ENCODE measurements at regions not wholly inside any gene's neighbourhood (a gene's known extent, or its start where the extent isn't known, plus 50 kb on each side); places are given as distances from the start of the nearest gene placed in this dataset.
"Not testable (repeated sequence)": the region's sequence is repeated elsewhere in the genome, so short reads cannot be mapped to it uniquely, and the experiment has no call there.

DNA sequence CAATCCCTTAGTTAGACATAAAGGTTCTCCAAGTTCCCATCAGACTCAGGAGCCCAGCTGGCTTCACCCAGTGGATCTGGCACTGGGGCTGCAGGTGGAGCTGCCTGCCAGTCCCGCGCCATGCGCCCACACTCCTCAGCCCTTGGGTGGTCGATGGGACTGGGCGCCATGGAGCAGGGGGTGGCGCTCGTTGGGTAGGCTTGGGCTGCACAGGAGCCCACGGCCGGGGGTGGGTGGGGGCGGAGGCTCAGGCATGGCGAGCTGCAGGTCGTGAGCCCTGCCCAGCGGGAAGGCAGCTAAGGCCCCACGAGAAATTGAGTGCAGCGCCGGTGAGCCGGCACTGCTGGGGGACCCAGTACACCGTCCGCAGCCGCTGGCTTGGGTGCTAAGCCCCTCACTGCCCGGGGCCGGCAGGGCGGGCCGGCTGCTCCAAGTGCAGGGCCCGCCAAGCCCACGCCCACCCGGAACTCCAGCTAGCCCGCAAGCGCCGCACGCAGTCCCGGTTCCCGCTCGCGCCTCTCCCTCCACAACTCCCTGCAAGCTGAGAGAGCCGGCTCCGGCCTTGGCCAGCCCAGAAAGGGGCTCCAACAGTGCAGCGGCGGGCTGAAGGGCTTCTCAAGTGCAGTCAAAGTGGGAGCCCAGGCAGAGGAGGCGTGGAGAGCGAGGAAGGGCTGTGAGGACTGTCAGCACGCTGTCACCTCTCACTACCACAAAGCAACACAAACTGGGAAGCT lies 584.3 kb upstream of the COBL start:
- DNase-seq (ENCODE audit: low read depth); in situ Hi-C loops (cut with HindIII; ENCODE audit: low pct_unique_long_range_greater_than_20kb, low sequenced_read_pairs): not testable (repeated sequence)

DNA sequence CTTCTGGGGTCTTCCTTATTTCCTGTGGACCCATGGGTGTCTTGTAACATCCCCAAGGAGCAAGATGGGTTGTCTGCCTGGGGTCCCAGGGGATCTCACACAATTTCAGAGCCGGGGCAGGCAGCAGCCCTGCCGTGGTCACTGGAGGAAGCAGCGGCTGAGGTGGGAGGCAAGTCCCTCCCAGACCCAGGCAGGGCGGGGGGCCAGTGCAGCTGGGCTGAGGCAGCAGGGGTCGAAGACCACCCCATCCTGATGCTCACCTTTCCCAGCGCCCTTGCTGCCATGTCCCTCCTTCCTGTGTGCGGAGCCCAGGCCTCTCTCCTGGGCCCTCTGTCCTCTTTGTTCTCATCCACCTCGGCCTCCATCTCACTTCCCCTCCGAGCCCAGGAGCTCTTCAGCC lies 583.0 kb upstream of the COBL start:
- in situ Hi-C loops (cut with HindIII; ENCODE audit: low pct_unique_long_range_greater_than_20kb, low sequenced_read_pairs): no loop called here
- no peak for DNase-seq (ENCODE audit: low read depth)

DNA sequence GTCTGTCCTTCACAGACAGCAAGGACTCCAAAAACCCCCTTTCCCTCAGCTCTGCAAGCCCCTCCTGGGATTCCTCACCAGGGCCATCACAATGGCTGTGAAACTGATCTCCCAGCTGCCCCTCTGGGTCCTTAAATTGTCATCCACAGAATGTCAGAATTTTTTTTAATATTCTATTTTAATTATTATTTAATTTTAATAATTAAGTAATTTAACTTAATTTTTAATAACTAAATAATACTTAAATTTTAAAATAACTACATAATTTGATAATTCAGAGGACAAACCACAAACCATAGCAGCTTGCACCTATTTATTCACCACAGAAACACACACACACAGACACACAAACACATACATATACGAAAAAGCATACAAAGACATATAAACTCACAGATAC lies 565.8 kb upstream of the COBL start:
- DNase-seq (ENCODE audit: low read depth): no peak
- in situ Hi-C loops (cut with HindIII; ENCODE audit: low pct_unique_long_range_greater_than_20kb, low sequenced_read_pairs): no loop called here

DNA sequence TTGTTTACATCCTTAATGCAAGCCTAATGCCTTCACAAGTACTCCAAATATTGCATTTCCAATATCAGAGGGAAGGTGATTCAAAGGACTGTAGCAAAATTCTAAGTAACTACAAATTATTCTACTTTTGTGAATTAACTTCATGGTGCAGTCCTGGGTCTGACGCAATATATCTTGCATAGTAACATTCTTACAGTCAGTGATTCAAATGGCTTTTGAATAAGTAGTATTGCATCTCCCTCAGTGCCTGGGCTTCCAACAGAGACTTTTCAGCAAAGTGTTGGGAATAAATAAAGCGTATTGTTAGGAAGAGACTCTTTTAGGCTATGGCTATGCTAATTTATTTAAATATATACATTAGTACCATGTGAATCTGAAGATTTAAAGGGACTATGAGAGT lies 564.7 kb upstream of the COBL start:
- in situ Hi-C loops (cut with HindIII; ENCODE audit: low pct_unique_long_range_greater_than_20kb, low sequenced_read_pairs): no loop called here
- no peak for DNase-seq (ENCODE audit: low read depth)

DNA sequence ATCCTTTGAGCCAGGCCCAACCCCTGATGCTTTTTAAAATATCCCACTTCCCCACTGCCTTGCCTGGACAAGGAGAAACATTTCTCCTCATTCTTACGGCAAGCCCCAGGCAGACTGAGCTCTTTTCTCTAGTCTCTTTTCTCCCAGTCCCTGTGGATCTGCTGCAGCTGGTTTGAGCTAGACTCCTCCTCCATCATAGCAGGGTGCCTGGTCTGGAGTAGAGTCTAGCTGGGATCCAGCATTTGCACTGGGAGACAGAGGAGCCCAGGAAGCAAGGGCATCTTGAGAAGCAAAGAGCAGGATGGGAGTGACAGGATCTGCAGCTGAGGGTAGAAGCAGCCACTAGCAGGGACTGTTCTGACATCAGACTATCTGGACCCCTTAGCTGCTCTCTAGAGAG lies 562.3 kb upstream of the COBL start:
- in situ Hi-C loops (cut with HindIII; ENCODE audit: low pct_unique_long_range_greater_than_20kb, low sequenced_read_pairs): no loop called here
- no peak for DNase-seq (ENCODE audit: low read depth)

DNA sequence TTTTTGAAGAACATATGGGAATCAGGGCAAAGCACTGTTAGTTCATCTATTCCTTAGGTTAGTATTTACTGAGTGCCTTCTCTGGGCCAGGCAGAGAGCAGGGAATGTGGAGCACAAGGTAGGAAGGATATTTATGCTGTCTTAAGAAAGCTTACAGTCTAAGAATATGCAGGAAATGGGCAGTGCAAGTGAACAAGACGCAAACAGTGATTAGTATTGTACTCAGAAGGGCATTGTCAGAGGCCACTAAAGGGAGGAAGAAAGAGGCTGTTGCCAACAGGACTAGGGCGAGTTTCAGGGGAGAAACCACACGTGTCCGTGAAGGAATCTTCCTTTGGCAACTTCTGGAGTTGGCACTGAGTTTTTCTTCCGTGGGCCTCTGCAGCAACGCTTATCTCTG lies 552.8 kb upstream of the COBL start:
- in situ Hi-C loops (cut with HindIII; ENCODE audit: low pct_unique_long_range_greater_than_20kb, low sequenced_read_pairs): no loop called here
- no peak for DNase-seq (ENCODE audit: low read depth)

DNA sequence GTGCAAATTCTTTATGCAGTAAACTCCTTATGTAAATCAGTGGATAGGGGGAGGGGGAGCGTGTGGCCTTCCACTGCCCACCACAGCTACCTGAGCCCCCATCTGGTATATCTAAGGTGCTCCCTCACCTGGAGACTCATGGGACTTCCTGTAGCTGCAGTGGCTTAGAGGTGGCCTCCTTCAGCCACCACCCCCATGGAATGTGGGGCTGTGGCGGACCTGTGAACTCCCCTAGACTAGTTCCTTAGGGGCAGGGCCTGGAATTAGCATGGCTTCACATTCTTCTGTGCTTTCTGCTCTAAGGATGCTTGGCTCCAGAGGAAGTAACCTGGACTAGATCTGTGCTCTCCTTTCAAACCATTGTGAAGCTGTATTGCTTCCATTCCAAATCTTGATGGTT lies 550.5 kb upstream of the COBL start:
- in situ Hi-C loops (cut with HindIII; ENCODE audit: low pct_unique_long_range_greater_than_20kb, low sequenced_read_pairs): no loop called here
- no peak for DNase-seq (ENCODE audit: low read depth)

GRCh38 chr7:51860305-51860704 lies 543.7 kb upstream of the COBL start:
- DNase-seq (ENCODE audit: low read depth): no peak
- in situ Hi-C loops (cut with HindIII; ENCODE audit: low pct_unique_long_range_greater_than_20kb, low sequenced_read_pairs): no loop called here

DNA sequence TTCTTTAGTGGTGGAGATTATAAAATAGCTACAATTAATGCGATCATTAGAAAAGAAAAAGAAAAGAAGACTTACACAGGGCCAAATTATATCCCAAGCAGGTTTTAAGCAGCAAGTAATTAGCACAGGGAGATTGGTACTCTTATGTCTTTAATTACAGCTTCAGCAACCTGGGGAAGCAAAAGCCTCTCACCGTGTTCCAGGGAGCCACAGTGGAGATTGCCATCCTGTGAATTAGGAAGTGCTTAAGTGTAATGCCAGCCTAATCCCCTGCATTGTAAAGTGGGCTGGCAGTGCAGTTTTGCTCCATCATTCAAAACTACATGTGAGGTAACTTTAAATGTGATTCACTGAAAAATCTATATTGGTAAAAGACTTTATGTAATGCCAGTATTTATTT lies 533.5 kb upstream of the COBL start:
- in situ Hi-C loops (cut with HindIII; ENCODE audit: low pct_unique_long_range_greater_than_20kb, low sequenced_read_pairs): no loop called here
- no peak for DNase-seq (ENCODE audit: low read depth)

- in situ Hi-C loops (cut with HindIII; ENCODE audit: low pct_unique_long_range_greater_than_20kb, low sequenced_read_pairs): no loop called here
These were observed 531.0 kb upstream of the COBL start for GRCh38 chr7:51847461-51848134.

GRCh38 chr7:51839130-51839529 lies 522.5 kb upstream of the COBL start:
- DNase-seq (ENCODE audit: low read depth); in situ Hi-C loops (cut with HindIII; ENCODE audit: low pct_unique_long_range_greater_than_20kb, low sequenced_read_pairs): not testable (repeated sequence)

More at GRCh38 chr7:51847461-51848134, 531.0 kb upstream of the COBL start:
- DNase-seq (ENCODE audit: low read depth): peak; percentile 6

DNA sequence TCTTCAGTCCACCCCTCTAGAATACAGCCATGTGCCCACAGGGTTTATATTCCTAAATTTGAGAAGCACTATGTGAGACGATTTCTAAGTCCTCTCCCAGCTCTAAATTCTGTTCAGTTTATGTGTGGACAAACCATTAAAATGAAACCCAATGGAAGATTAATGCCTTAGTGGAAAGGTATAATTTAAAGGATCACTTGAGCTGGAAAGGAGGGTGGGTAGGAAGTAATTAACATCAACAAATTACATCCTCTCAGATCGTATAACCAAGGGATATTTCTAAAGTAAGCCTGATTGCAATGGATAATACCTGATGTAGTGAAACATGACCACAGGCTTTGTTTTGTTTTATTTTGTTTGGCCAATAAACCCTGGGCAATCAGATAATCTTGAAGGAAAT lies 511.0 kb upstream of the COBL start:
- in situ Hi-C loops (cut with HindIII; ENCODE audit: low pct_unique_long_range_greater_than_20kb, low sequenced_read_pairs): no loop called here
- no peak for DNase-seq (ENCODE audit: low read depth)

- DNase-seq (ENCODE audit: low read depth): no peak
- in situ Hi-C loops (cut with HindIII; ENCODE audit: low pct_unique_long_range_greater_than_20kb, low sequenced_read_pairs): no loop called here
These were observed 507.4 kb upstream of the COBL start for GRCh38 chr7:51824050-51824449.

- in situ Hi-C loops (cut with HindIII; ENCODE audit: low pct_unique_long_range_greater_than_20kb, low sequenced_read_pairs): no loop called here
- no peak for DNase-seq (ENCODE audit: low read depth)
These were observed 506.8 kb upstream of the COBL start for GRCh38 chr7:51823437-51823836.

- in situ Hi-C loops (cut with HindIII; ENCODE audit: low pct_unique_long_range_greater_than_20kb, low sequenced_read_pairs): no loop called here
- no peak for DNase-seq (ENCODE audit: low read depth)
These were observed 501.2 kb upstream of the COBL start for GRCh38 chr7:51817694-51818225.

DNA sequence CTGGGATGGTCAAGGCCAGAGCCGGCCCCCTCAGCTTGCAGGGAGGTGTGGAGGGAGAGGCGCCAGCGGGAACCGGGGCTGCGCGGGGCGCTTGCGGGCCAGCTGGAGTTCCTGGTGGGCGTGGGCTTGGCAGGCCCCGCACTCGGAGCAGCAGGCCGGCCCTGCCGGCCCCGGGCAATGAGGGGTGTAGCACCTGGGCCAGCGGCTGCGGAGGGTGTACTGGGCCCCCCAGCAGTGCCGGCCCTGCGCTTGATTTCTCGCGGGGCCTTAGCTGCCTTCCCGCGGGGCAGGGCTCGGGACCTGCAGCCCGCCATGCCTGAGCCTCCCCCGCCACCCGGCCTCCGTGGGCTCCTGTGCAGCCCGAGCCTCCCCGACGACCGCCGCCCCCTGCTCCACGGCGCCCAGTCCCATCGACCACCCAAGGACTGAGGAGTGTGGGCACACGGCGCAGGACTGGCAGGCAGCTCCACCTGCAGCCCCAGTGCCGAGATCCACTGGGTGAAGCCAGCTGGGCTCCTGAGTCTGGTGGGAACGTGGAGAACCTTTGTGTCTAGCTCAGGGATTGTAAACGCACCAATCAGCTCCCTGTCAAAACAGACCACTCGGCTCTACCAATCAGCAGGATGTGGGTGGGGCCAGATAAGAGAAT lies 489.3 kb upstream of the COBL start:
- in situ Hi-C loops (cut with HindIII; ENCODE audit: low pct_unique_long_range_greater_than_20kb, low sequenced_read_pairs): not testable (repeated sequence)

DNA sequence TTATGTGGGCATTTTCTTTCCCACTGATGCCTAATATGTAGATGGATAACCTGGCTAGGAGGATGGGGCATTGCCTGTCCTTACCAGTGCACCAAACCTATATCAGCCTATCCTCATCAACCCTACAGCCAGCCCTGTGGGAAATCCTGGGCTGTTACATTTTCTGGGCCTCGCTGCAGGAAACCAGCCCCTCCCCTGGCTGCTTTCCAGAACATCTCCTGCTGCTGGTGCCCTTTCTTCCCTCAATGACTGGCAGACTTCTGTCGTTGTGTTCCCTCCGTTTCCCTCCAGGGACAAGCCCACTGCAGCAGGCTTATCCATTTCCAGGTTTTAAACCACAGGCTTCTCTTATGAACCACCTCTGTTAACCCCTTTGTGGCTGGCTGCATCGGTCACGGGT lies 486.1 kb upstream of the COBL start:
- in situ Hi-C loops (cut with HindIII; ENCODE audit: low pct_unique_long_range_greater_than_20kb, low sequenced_read_pairs): no loop called here

More for the DNA sequence above, 489.3 kb upstream of the COBL start:
- not testable (repeated sequence) for DNase-seq (ENCODE audit: low read depth)

GRCh38 chr7:51797371-51797770 lies 480.8 kb upstream of the COBL start:
- in situ Hi-C loops (cut with HindIII; ENCODE audit: low pct_unique_long_range_greater_than_20kb, low sequenced_read_pairs): no loop called here
- no peak for DNase-seq (ENCODE audit: low read depth)

More for the DNA sequence above, 486.1 kb upstream of the COBL start:
- no peak for DNase-seq (ENCODE audit: low read depth)

DNA sequence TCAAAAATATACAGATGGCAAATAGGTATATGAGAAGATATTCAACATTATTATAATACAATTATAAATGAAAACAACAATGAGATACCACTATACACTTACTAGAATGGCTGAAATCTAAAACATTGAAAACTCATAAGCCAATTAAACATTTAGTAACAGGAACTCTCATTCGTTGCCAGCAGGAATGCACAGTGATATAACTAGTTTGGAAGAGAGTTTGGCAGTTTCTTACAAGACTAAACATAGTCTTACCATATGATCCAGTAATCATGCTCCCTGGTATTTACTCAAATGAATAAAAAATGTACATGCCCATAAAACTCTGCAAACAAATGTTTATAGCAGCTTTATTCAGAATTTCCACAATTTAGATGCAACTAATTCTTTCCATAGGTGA lies 476.2 kb upstream of the COBL start:
- no peak for DNase-seq (ENCODE audit: low read depth)
- in situ Hi-C loops (cut with HindIII; ENCODE audit: low pct_unique_long_range_greater_than_20kb, low sequenced_read_pairs): no loop called here

Data from Caki2 (cell line).